ENCODE measurements at regions not wholly inside any gene's neighbourhood (a gene's known extent, or its start where the extent isn't known, plus 50 kb on each side); places are given as distances from the start of the nearest gene placed in this dataset.

DNA sequence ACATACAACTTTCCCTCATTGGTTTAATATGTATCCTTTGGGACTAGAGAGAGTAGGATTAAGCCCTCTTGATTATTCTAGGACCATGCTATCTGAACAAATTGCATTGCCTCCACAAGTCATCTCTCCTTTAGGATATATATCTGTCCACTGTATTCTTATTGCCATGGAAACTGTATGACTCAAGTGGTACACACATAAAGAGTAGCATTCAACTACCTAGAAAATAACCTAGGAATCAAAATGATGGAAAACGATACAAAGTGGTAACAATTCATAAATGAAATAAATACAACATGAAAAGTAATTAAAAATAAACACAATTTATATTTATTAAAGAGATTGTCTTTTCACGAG is 212.1 kb upstream of the P2RY1 start:
- TF ChIP-seq POLR2AphosphoS5 (IDR thresholded peaks at IDR 0.05; ENCODE audit: low read depth, low read length): no peak
- no peak for TF ChIP-seq POLR2A (IDR thresholded peaks at IDR 0.05; ENCODE audit: borderline replicate concordance, extremely low read depth, insufficient read depth, insufficient read length)
- no peak for TF ChIP-seq EZH2 (IDR thresholded peaks at IDR 0.05)
- TF ChIP-seq, protein P1, sequence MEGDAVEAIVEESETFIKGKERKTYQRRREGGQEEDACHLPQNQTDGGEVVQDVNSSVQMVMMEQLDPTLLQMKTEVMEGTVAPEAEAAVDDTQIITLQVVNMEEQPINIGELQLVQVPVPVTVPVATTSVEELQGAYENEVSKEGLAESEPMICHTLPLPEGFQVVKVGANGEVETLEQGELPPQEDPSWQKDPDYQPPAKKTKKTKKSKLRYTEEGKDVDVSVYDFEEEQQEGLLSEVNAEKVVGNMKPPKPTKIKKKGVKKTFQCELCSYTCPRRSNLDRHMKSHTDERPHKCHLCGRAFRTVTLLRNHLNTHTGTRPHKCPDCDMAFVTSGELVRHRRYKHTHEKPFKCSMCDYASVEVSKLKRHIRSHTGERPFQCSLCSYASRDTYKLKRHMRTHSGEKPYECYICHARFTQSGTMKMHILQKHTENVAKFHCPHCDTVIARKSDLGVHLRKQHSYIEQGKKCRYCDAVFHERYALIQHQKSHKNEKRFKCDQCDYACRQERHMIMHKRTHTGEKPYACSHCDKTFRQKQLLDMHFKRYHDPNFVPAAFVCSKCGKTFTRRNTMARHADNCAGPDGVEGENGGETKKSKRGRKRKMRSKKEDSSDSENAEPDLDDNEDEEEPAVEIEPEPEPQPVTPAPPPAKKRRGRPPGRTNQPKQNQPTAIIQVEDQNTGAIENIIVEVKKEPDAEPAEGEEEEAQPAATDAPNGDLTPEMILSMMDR (IDR thresholded peaks at IDR 0.05 in 2 of 3, conservative IDR thresholded peaks at IDR 0.05 in 1 of 3; ENCODE audit: borderline replicate concordance in 1 of 3, insufficient read depth in 1 of 3, low read depth in 2 of 3, low read length in 2 of 3): no peak
- TF ChIP-seq SIN3A (IDR thresholded peaks at IDR 0.05; ENCODE audit: low read depth): no peak
- no peak for TF ChIP-seq RAD21 (IDR thresholded peaks at IDR 0.05; ENCODE audit: low read depth)
- TF ChIP-seq, protein P2, sequence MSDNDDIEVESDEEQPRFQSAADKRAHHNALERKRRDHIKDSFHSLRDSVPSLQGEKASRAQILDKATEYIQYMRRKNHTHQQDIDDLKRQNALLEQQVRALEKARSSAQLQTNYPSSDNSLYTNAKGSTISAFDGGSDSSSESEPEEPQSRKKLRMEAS (IDR thresholded peaks at IDR 0.05): no peak
- no peak for TF ChIP-seq JUND (IDR thresholded peaks at IDR 0.05)
